K562 (cell line): ENCODE measurements at regions not wholly inside any gene's neighbourhood (a gene's known extent, or its start where the extent isn't known, plus 50 kb on each side); places are given as distances from the start of the nearest gene placed in this dataset.

Experiments
- ATAC-seq: fragments of 200-7000 bp; cut with Tn5 transposase; 3 replicates; pipeline ENCODE4 v1.9.1; 2020; ENCODE audit warnings: moderate library complexity
- BruUV-seq: library from RNA; stranded (reverse); fragments of 400-500 nt; replicated peaks from 2 replicates; lab custom pipeline; 2021; lab: Mats Ljungman, UMichigan
- CTCF ChIA-PET: fragments of 300-600 bp; formaldehyde crosslinking; extraction: SDS; loops from one replicate; lab custom pipeline; 2021; ENCODE audit warnings: low intra/inter-chr PET ratio; lab: Yijun Ruan, JAX
- POLR2A ChIA-PET: fragments of 300-600, 350-650 bp; sonication (Branson Sonifier 250); formaldehyde crosslinking; extraction: SDS; loops from one replicate; lab custom pipeline; 2021; ENCODE audit warnings: antibody characterized with exemption, inconsistent platforms; lab: Yijun Ruan, JAX
- DNase-seq, 4 experiments: peaks; one replicate each; pipeline versions ENCODE4 v3.0.0 to v3.0.0-alpha.2; 2011 to 2018; ENCODE audit warnings: low spot score in 3 of 4, mixed read lengths in 3 of 4; ENCODE audit errors: extremely low read depth in 1 of 4
- FAIRE-seq: peaks from 2 replicates; lab custom pipeline; 2011; peaks lifted over from hg19 to GRCh38; lab: Jason Lieb, UNC
- H2AFZ ChIP-seq: 2 replicates; pipeline ENCODE4 v1.6.0; 2011; ENCODE audit warnings: low read depth, low read length, control low read depth, inconsistent platforms
- H3K27ac ChIP-seq: fragments of 200-600 bp; 3 replicates; pipeline ENCODE4 v1.8.0; 2011; ENCODE audit warnings: low read depth, mild to moderate bottlenecking, control low read depth, inconsistent platforms, low read length, moderate library complexity, mixed read lengths; ENCODE audit errors: extremely low read depth
- H3K27me3 ChIP-seq, 2 experiments: fragments of 300-600 bp in 1 of 2; 2 replicates in 1 of 2; 3 replicates in 1 of 2; pipeline versions ENCODE4 v1.6.0 to v1.8.0; 2011; ENCODE audit warnings: inconsistent platforms in 2 of 2, low read length in 2 of 2, mild to moderate bottlenecking in 1 of 2, mixed read lengths in 1 of 2, moderate library complexity in 1 of 2; ENCODE audit not compliant: control insufficient read depth in 2 of 2, insufficient read depth in 2 of 2
- H3K36me3 ChIP-seq: fragments of 300-600 bp; 3 replicates; pipeline ENCODE4 v1.8.0; 2011; ENCODE audit warnings: mild to moderate bottlenecking, low read length, inconsistent platforms; ENCODE audit not compliant: control insufficient read depth, insufficient read depth
- H3K4me1 ChIP-seq, 2 experiments: fragments of 200-600 bp in 1 of 2; replicated peaks in 1 of 2; 2 replicates in 1 of 2; 3 replicates in 1 of 2; pipeline versions ENCODE4 v1.5.1 to v1.8.0; 2011; ENCODE audit warnings: inconsistent platforms in 2 of 2, low read length in 2 of 2, mild to moderate bottlenecking in 1 of 2, mixed read lengths in 1 of 2, moderate library complexity in 1 of 2; ENCODE audit not compliant: control insufficient read depth in 2 of 2, insufficient read depth in 2 of 2
- H3K4me2 ChIP-seq: 2 replicates; pipeline ENCODE4 v1.6.1; 2011; ENCODE audit warnings: low read length, control low read depth, inconsistent platforms, mixed read lengths; ENCODE audit not compliant: insufficient read depth
- H3K4me3 ChIP-seq: fragments of 200-600 bp; sonication (generic), shearing (Covaris generic); 2 replicates; pipeline ENCODE4 v1.5.1; 2016; ENCODE audit warnings: control low read depth, inconsistent platforms
- H3K79me2 ChIP-seq: fragments of 200-600 bp; 3 replicates; pipeline ENCODE4 v1.8.0; 2011; ENCODE audit warnings: low read length, inconsistent platforms; ENCODE audit not compliant: control insufficient read depth, insufficient read depth
- H3K9ac ChIP-seq, 2 experiments: 2 replicates each; pipeline versions ENCODE4 v1.6.0 to v1.6.1; 2011; ENCODE audit warnings: low read depth in 2 of 2, low read length in 2 of 2, control low read depth in 1 of 2, inconsistent platforms in 1 of 2, mild to moderate bottlenecking in 1 of 2, mixed read lengths in 1 of 2; ENCODE audit not compliant: insufficient read depth in 1 of 2
- H3K9me1 ChIP-seq: one replicate; pipeline ENCODE4 v1.6.0; 2011; ENCODE audit warnings: inconsistent platforms, mild to moderate bottlenecking, low read length, moderate library complexity; ENCODE audit not compliant: control insufficient read depth, insufficient read depth
- H3K9me3 ChIP-seq: replicated peaks from 2 replicates; pipeline ENCODE4 v1.5.1; 2011; ENCODE audit warnings: low read depth, low read length, inconsistent platforms; ENCODE audit not compliant: control insufficient read depth, insufficient read depth
- H4K20me1 ChIP-seq: replicated peaks from 2 replicates; pipeline ENCODE4 v1.6.1; 2011; ENCODE audit warnings: low read length, inconsistent platforms, mixed read lengths; ENCODE audit not compliant: control insufficient read depth, insufficient read depth
- BACH1 ChIP-seq: fragments of 200-800 bp; sonication (Bioruptor generic); IDR thresholded peaks from 2 replicates; pipeline ENCODE4 v1.6.1; 2016; ENCODE audit warnings: missing genetic modification characterization, missing compliant biosample characterization
- CBFB ChIP-seq: sonication (generic); formaldehyde crosslinking; IDR thresholded peaks from 2 replicates; pipeline ENCODE4 v1.4.0; 2020; ENCODE audit warnings: mild to moderate bottlenecking, missing genetic modification reagents
- CBX1 ChIP-seq: sonication (generic); IDR thresholded peaks from 2 replicates; pipeline ENCODE4 v1.6.1; 2016; ENCODE audit warnings: antibody characterized with exemption, low read depth, mild to moderate bottlenecking
- E2F3 ChIP-seq: fragments of 250-450 bp; sonication (Bioruptor Pico); IDR thresholded peaks from 2 replicates; pipeline ENCODE4 v1.4.0; 2020; ENCODE audit warnings: mild to moderate bottlenecking
- KAT2B ChIP-seq: IDR thresholded peaks from one replicate; pipeline ENCODE4 v1.6.1; 2012; ENCODE audit warnings: low read depth, mild to moderate bottlenecking, control low read depth, inconsistent platforms, low read length, moderate library complexity
- NR3C1 ChIP-seq: sonication (generic); formaldehyde crosslinking; IDR thresholded peaks from 2 replicates; pipeline ENCODE4 v1.8.1; 2022; ENCODE audit warnings: missing genetic modification reagents
- SMAD3 ChIP-seq: fragments of 450-650 bp; formaldehyde crosslinking; conservative IDR thresholded peaks from 2 replicates; pipeline ENCODE4 v1.4.0; 2020; ENCODE audit warnings: mild to moderate bottlenecking
- SMC3 ChIP-seq: conservative IDR thresholded peaks from 2 replicates; pipeline ENCODE4 v1.6.1; 2011; ENCODE audit warnings: low read depth, low read length, improper control_type of control experiment; ENCODE audit not compliant: insufficient read depth
- TCF7L2 ChIP-seq: fragments of 150-350 bp; IDR thresholded peaks from 2 replicates; pipeline ENCODE4 v1.6.1; 2016; ENCODE audit warnings: low read depth, mild to moderate bottlenecking, low read length, moderate library complexity
- WHSC1 ChIP-seq: IDR thresholded peaks from one replicate; pipeline ENCODE4 v1.6.1; 2012; ENCODE audit warnings: low read length, control low read depth, inconsistent platforms
- XRCC4 ChIP-seq: IDR thresholded peaks from one replicate; pipeline ENCODE4 v1.6.1; 2011; ENCODE audit not compliant: insufficient read depth, insufficient read length; ENCODE audit errors: extremely low read depth
- ZNF551 ChIP-seq: fragments of 250-450 bp; sonication (Bioruptor Pico); IDR thresholded peaks from 2 replicates; pipeline ENCODE4 v1.5.0; 2021; ENCODE audit warnings: mild to moderate bottlenecking, moderate library complexity
- ZNF561 ChIP-seq: fragments of 450-650 bp; formaldehyde crosslinking; conservative IDR thresholded peaks from 2 replicates; pipeline ENCODE4 v1.4.0; 2020; ENCODE audit warnings: mild to moderate bottlenecking, moderate library complexity
- WGBS: fragments of 100-300 bp; shearing (Covaris generic); methylation state at CpG from one replicate; pipeline ENCODE4 v1.1.6; 2016; ENCODE audit warnings: low coverage, mixed read lengths; ENCODE audit not compliant: insufficient coverage; ENCODE audit errors: missing lambda C conversion rate; 5-methylcytosine and 5-hydroxymethylcytosine counted together
- in situ Hi-C: fragments of 300-500 bp; cut with MboI; formaldehyde crosslinking; loops from 4 replicates; pipeline ENCODE4 v1.15.0; 2018; ENCODE audit warnings: inconsistent platforms, mixed read lengths
- intact Hi-C: fragments of 100-400 bp; cut with micrococcal nuclease; formaldehyde crosslinking; loops from 2 replicates; pipeline ENCODE4 v1.14.2; 2022
- TF ChIP-seq, protein P1 (sequence below): sonication (generic); formaldehyde crosslinking; IDR thresholded peaks from 2 replicates; pipeline ENCODE4 v1.8.0; 2022; ENCODE audit warnings: missing genetic modification reagents, mild to moderate bottlenecking, moderate library complexity, borderline replicate concordance
- TF ChIP-seq, protein P2 (sequence below): fragments of 250-450 bp; sonication (Bioruptor Pico); IDR thresholded peaks from 2 replicates; pipeline ENCODE4 v1.4.0; 2020; ENCODE audit warnings: mild to moderate bottlenecking, moderate library complexity, borderline replicate concordance
- TF ChIP-seq, protein P3 (sequence below): sonication (generic); formaldehyde crosslinking; IDR thresholded peaks from 2 replicates; pipeline ENCODE4 v1.8.1; 2023; ENCODE audit warnings: mild to moderate bottlenecking, missing genetic modification reagents

DNA sequence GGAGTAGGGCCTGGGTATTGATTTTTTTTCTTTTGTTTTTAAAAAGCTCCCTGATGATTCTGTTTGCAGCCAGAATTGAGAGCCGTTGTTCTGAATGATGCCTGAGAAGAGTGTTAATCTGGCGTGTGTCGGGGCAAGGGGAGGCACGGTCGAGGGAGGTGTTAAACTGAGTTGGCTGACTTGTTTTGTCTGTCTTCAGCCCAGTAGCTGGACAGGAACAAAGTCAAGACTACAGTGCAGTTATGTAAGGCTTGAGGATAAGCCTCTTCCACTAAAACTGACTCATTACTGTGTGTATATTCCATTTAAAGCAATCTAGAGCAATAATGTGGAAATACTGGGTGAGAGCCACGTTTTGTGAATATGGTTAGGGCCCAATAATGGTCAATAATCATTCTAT lies 119.0 kb upstream of the DLG1 start:
- Histone ChIP-seq H2AFZ (no peak overlapping the region), H3K27me3 (peaks cover 25 to 42% of the 10 kb centered on the region in 2 experiments), H3K27ac (no peak overlapping the region), H3K79me2 (no peaks in the 10 kb centered on the region), H3K9me3 (no peaks in the 10 kb centered on the region), H3K4me1 (no peaks in the 10 kb centered on the region), H3K9ac (no peak overlapping the region), H3K4me2 (no peak overlapping the region), H4K20me1 (no peaks in the 10 kb centered on the region), H3K36me3 (no peaks in the 10 kb centered on the region), H3K9me1 (no peaks in the 10 kb centered on the region), H3K4me3 (no peak overlapping the region)
- no peak for TF ChIP-seq TCF7L2
- TF ChIP-seq, protein P1, sequence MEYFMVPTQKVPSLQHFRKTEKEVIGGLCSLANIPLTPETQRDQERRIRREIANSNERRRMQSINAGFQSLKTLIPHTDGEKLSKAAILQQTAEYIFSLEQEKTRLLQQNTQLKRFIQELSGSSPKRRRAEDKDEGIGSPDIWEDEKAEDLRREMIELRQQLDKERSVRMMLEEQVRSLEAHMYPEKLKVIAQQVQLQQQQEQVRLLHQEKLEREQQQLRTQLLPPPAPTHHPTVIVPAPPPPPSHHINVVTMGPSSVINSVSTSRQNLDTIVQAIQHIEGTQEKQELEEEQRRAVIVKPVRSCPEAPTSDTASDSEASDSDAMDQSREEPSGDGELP (CRISPR knock-in tag) = no peak
- TF ChIP-seq XRCC4 = no peak
- no peak for TF ChIP-seq CBX1
- TF ChIP-seq BACH1 (tag) = no peak
- no peak for TF ChIP-seq CBFB (CRISPR knock-in tag)
- no peak for TF ChIP-seq ZNF561 (CRISPR knock-in tag)
- TF ChIP-seq WHSC1 = no peak
- TF ChIP-seq, protein P2, sequence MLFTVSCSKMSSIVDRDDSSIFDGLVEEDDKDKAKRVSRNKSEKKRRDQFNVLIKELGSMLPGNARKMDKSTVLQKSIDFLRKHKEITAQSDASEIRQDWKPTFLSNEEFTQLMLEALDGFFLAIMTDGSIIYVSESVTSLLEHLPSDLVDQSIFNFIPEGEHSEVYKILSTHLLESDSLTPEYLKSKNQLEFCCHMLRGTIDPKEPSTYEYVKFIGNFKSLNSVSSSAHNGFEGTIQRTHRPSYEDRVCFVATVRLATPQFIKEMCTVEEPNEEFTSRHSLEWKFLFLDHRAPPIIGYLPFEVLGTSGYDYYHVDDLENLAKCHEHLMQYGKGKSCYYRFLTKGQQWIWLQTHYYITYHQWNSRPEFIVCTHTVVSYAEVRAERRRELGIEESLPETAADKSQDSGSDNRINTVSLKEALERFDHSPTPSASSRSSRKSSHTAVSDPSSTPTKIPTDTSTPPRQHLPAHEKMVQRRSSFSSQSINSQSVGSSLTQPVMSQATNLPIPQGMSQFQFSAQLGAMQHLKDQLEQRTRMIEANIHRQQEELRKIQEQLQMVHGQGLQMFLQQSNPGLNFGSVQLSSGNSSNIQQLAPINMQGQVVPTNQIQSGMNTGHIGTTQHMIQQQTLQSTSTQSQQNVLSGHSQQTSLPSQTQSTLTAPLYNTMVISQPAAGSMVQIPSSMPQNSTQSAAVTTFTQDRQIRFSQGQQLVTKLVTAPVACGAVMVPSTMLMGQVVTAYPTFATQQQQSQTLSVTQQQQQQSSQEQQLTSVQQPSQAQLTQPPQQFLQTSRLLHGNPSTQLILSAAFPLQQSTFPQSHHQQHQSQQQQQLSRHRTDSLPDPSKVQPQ (CRISPR knock-in tag) = no peak
- TF ChIP-seq NR3C1 (CRISPR knock-in tag) = no peak
- no peak for TF ChIP-seq ZNF551 (CRISPR knock-in tag)
- no peak for TF ChIP-seq KAT2B
- TF ChIP-seq, protein P3, sequence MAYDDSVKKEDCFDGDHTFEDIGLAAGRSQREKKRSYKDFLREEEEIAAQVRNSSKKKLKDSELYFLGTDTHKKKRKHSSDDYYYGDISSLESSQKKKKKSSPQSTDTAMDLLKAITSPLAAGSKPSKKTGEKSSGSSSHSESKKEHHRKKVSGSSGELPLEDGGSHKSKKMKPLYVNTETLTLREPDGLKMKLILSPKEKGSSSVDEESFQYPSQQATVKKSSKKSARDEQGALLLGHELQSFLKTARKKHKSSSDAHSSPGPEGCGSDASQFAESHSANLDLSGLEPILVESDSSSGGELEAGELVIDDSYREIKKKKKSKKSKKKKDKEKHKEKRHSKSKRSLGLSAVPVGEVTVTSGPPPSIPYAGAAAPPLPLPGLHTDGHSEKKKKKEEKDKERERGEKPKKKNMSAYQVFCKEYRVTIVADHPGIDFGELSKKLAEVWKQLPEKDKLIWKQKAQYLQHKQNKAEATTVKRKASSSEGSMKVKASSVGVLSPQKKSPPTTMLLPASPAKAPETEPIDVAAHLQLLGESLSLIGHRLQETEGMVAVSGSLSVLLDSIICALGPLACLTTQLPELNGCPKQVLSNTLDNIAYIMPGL (CRISPR knock-in tag) = no peak
- TF ChIP-seq E2F3 (CRISPR knock-in tag) = no peak
- TF ChIP-seq SMC3 = no peak
- no peak for TF ChIP-seq SMAD3 (CRISPR knock-in tag)
- no TSS peak for BruUV-seq
- ChIA-PET POLR2A (interaction anchor here (1.4 kb wide), 1 partner anchor 10 kb away, joined by 3 read pairs; no protein-coding TSS in a partner anchor), CTCF (no interaction called here)
- DNase-seq (no peak), FAIRE-seq (no peak), ATAC-seq (no peak)
- WGBS = 19% methylated on average over 4 of the region's 6 CpGs
- intact Hi-C loops = no loop called here
- in situ Hi-C loops = no loop called here
